IMR-90 (cell line): ENCODE measurements at regions not wholly inside any gene's neighbourhood (a gene's known extent, or its start where the extent isn't known, plus 50 kb on each side); places are given as distances from the start of the nearest gene placed in this dataset.

Source experiments
- BHLHE40 ChIP-seq: fragments of 150-350 bp; IDR thresholded peaks from 2 replicates; pipeline ENCODE4 v1.6.1; 2016; ENCODE audit warnings: mild to moderate bottlenecking, low read depth, low read length
- CEBPB ChIP-seq: IDR thresholded peaks from 2 replicates; pipeline ENCODE4 v1.6.1; 2012; ENCODE audit warnings: low read depth, low read length, improper control_type of control experiment
- CHD1 ChIP-seq: IDR thresholded peaks from 2 replicates; pipeline ENCODE4 v1.6.1; 2012; ENCODE audit warnings: low read depth, low read length, improper control_type of control experiment
- FOS ChIP-seq: fragments of 150-350 bp; IDR thresholded peaks from 2 replicates; pipeline ENCODE4 v1.6.1; 2016; ENCODE audit warnings: low read depth, low read length
- MAZ ChIP-seq: IDR thresholded peaks from 2 replicates; pipeline ENCODE4 v1.6.1; 2012; ENCODE audit warnings: low read depth, mild to moderate bottlenecking, low read length, improper control_type of control experiment, moderate library complexity, borderline replicate concordance
- NFE2L2 ChIP-seq: fragments of 150-350 bp; IDR thresholded peaks from 2 replicates; pipeline ENCODE4 v1.6.1; 2016; ENCODE audit warnings: low read depth, mild to moderate bottlenecking, low read length
- POLR2A ChIP-seq: IDR thresholded peaks from 2 replicates; pipeline ENCODE4 v1.6.1; 2012; ENCODE audit warnings: mild to moderate bottlenecking, low read depth, low read length
- RCOR1 ChIP-seq: IDR thresholded peaks from 2 replicates; pipeline ENCODE4 v1.6.1; 2012; ENCODE audit warnings: mild to moderate bottlenecking, low read length, improper control_type of control experiment; ENCODE audit not compliant: insufficient replicate concordance
- RFX5 ChIP-seq: IDR thresholded peaks from 2 replicates; pipeline ENCODE4 v1.8.0; 2012; ENCODE audit warnings: low read depth, mild to moderate bottlenecking, low read length, moderate library complexity
- SMC3 ChIP-seq: fragments of 150-350 bp; IDR thresholded peaks from 2 replicates; pipeline ENCODE4 v1.6.1; 2016; ENCODE audit warnings: low read depth, mild to moderate bottlenecking, antibody characterized with exemption, low read length, moderate library complexity
- TF ChIP-seq, protein P1 (sequence below): conservative IDR thresholded peaks from 2 replicates; pipeline ENCODE4 v1.5.1; 2012; ENCODE audit warnings: mild to moderate bottlenecking, low read depth, low read length, improper control_type of control experiment
- TF ChIP-seq, protein P2 (sequence below): fragments of 150-350 bp; IDR thresholded peaks from 2 replicates; pipeline ENCODE4 v1.6.1; 2017; ENCODE audit warnings: mild to moderate bottlenecking, antibody characterized with exemption, low read length, low read depth
- TF ChIP-seq, protein P3 (sequence below): fragments of 150-350 bp; IDR thresholded peaks from 2 replicates; pipeline ENCODE4 v1.6.1; 2016; ENCODE audit warnings: low read depth, mild to moderate bottlenecking, low read length, moderate library complexity, borderline replicate concordance

DNA sequence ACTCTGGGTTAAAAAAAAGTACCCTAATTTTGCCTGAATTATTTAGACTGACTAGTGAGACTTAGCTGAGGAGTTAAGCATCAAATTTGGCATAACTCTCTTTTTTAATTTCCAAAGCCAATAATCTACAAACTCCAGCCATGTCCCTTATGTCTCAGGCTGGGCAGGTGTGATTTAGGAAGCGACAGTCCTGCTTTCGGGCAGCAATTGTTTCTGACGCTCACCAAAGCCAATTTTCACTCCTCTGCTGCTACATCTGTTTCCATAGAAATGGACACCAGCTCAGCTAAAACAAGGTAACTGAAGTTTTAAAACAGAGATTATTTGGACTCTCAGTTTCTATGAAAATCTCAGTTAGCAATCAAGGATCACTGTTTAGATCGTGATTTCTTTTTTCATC, 338.7 kb downstream of the ABCC12 start:
- TF ChIP-seq RFX5 (no peak), POLR2A (no peak), NFE2L2 (no peak), CEBPB (no peak), BHLHE40 (no peak), FOS (no peak), RCOR1 (no peak), CHD1 (no peak), MAZ (no peak), SMC3 (no peak)
- TF ChIP-seq, protein P1, sequence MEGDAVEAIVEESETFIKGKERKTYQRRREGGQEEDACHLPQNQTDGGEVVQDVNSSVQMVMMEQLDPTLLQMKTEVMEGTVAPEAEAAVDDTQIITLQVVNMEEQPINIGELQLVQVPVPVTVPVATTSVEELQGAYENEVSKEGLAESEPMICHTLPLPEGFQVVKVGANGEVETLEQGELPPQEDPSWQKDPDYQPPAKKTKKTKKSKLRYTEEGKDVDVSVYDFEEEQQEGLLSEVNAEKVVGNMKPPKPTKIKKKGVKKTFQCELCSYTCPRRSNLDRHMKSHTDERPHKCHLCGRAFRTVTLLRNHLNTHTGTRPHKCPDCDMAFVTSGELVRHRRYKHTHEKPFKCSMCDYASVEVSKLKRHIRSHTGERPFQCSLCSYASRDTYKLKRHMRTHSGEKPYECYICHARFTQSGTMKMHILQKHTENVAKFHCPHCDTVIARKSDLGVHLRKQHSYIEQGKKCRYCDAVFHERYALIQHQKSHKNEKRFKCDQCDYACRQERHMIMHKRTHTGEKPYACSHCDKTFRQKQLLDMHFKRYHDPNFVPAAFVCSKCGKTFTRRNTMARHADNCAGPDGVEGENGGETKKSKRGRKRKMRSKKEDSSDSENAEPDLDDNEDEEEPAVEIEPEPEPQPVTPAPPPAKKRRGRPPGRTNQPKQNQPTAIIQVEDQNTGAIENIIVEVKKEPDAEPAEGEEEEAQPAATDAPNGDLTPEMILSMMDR = no peak
- TF ChIP-seq, protein P2, sequence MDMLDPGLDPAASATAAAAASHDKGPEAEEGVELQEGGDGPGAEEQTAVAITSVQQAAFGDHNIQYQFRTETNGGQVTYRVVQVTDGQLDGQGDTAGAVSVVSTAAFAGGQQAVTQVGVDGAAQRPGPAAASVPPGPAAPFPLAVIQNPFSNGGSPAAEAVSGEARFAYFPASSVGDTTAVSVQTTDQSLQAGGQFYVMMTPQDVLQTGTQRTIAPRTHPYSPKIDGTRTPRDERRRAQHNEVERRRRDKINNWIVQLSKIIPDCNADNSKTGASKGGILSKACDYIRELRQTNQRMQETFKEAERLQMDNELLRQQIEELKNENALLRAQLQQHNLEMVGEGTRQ = no peak
- TF ChIP-seq, protein P3, sequence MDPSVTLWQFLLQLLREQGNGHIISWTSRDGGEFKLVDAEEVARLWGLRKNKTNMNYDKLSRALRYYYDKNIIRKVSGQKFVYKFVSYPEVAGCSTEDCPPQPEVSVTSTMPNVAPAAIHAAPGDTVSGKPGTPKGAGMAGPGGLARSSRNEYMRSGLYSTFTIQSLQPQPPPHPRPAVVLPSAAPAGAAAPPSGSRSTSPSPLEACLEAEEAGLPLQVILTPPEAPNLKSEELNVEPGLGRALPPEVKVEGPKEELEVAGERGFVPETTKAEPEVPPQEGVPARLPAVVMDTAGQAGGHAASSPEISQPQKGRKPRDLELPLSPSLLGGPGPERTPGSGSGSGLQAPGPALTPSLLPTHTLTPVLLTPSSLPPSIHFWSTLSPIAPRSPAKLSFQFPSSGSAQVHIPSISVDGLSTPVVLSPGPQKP = no peak
